ENCODE measurements at regions not wholly inside any gene's neighbourhood (a gene's known extent, or its start where the extent isn't known, plus 50 kb on each side); places are given as distances from the start of the nearest gene placed in this dataset.

DNA sequence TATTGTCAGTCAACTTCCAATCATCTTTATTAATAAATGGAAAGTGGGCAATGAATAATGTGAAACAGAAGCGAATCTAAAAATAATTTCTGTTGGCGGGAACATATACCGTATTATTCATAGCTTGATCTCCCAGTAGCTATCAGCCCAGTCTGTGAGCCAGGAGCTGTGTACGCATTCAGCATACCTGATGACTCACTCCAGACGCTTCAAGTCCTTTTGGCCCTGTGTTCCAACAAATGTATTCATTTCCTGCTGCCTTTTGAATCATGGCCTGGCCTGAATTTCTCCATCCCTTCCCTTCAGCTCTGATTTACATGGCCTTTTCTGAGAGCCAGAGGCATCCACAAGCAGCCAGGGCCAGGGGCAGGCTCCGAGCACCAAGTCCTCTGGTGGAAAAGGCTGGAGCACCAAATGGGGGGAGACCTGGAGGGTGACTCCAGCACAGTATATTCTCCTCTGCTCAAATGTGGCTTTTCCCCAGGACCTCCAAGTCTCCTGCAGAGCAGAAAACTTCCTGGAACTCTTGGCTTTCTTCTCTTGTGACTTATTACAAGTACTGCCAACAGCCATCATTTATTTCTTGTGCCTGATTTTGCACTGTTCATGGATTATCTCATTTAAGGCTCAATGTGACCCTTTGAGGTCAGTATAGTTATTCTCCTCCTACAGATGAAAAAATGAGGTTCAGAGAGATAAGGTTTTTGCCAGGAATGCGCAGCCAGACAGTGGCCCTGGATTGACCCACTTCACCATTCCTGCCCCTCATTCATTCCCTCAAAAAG lies 108.7 kb downstream of the EN1 start:
- peak in 1 of 2 donors; percentile 98 for DNase-seq (ENCODE audit: low read depth in 1 of 2, low spot score in 1 of 2)
- Histone ChIP-seq H3K27me3 (no peaks in the 10 kb centered on the region), H3K27ac (no peak overlapping the region), H3K4me1 (ENCODE audit: low read depth) (no peaks in the 10 kb centered on the region), H3K4me3 (no peak overlapping the region), H3K9me3 (ENCODE audit: low read depth) (no peaks in the 10 kb centered on the region), H3K36me3 (no peaks in the 10 kb centered on the region)
- TF ChIP-seq, protein P1, sequence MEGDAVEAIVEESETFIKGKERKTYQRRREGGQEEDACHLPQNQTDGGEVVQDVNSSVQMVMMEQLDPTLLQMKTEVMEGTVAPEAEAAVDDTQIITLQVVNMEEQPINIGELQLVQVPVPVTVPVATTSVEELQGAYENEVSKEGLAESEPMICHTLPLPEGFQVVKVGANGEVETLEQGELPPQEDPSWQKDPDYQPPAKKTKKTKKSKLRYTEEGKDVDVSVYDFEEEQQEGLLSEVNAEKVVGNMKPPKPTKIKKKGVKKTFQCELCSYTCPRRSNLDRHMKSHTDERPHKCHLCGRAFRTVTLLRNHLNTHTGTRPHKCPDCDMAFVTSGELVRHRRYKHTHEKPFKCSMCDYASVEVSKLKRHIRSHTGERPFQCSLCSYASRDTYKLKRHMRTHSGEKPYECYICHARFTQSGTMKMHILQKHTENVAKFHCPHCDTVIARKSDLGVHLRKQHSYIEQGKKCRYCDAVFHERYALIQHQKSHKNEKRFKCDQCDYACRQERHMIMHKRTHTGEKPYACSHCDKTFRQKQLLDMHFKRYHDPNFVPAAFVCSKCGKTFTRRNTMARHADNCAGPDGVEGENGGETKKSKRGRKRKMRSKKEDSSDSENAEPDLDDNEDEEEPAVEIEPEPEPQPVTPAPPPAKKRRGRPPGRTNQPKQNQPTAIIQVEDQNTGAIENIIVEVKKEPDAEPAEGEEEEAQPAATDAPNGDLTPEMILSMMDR (IDR thresholded peaks at IDR 0.05; ENCODE audit: low read depth, low read length), result no peak

DNA sequence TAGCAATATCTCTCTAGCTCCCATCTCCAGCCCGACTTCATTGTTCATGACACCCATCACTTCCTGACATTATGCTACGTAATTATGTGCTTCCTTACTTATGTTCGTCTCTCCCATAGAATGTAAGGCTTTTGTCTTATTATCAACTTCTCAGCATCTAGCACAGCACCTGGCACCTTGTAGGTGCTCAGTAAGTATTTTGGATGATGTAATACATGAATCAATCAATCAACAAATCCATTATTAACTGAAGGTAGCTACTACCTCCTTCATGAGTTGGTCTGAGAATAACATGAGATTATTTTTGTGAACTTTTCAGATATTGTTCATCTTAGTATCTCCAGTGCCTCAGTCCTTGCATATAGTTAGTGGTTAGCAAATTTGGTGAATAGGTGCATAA lies 109.3 kb downstream of the EN1 start:
- H3K27me3 ChIP-seq, result no peaks in the 10 kb centered on the region
- no peak for DNase-seq (ENCODE audit: low read depth in 1 of 2, low spot score in 1 of 2)
- H3K36me3 ChIP-seq, result no peaks in the 10 kb centered on the region
- TF ChIP-seq, protein P1 (IDR thresholded peaks at IDR 0.05; ENCODE audit: low read depth, low read length), result no peak
- H3K4me3 ChIP-seq, result no peak overlapping the region
- no peaks in the 10 kb centered on the region for H3K4me1 ChIP-seq (ENCODE audit: low read depth)
- H3K9me3 ChIP-seq (ENCODE audit: low read depth), result no peaks in the 10 kb centered on the region
- H3K27ac ChIP-seq, result no peak overlapping the region

DNA sequence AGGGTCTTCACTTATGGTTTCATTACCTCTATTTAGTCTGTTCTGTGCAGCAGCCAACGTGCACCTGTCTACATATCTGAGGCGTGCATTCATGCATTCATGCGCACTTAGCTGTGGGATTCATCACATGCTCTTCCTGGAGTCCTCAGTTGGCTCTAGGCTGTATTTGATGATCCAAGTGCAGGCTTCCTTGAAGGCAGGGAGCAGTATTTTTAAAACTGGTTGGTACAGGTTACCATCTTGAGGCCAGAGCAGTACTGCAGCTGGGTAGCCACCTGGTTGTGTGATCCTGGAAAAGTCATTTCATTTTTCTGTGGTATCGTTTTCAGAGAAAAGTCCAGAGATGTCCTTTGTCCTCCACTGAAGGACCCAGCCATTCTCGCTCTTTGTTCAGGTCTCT lies 109.8 kb downstream of the EN1 start:
- Histone ChIP-seq H3K9me3 (ENCODE audit: low read depth) (no peaks in the 10 kb centered on the region), H3K4me1 (ENCODE audit: low read depth) (no peaks in the 10 kb centered on the region), H3K27ac (no peak overlapping the region), H3K27me3 (no peaks in the 10 kb centered on the region), H3K4me3 (no peak overlapping the region), H3K36me3 (no peaks in the 10 kb centered on the region)
- DNase-seq (ENCODE audit: low read depth in 1 of 2, low spot score in 1 of 2), result no peak
- TF ChIP-seq, protein P1 (IDR thresholded peaks at IDR 0.05; ENCODE audit: low read depth, low read length), result no peak

DNA sequence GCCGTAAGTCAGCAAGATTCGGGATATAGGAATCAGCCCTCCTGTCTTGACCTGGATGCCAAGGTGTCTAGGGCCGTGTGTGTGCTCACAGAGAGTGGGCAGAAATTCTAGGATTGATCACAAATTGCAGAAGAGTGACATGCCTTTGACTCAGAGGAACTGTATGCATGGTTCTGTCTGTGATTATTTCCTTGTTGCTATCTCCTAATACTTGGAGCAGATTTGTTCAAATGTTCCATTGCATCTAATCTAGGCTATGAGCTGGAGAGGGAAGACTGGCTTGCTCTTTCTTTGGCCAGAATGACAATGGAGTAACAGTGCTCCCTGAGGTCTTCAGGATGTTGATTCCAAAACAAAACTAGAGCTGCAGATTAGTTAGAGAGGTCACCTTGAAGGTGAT lies 115.0 kb downstream of the EN1 start:
- no peaks in the 10 kb centered on the region for H3K27me3 ChIP-seq
- TF ChIP-seq, protein P1 (IDR thresholded peaks at IDR 0.05; ENCODE audit: low read depth, low read length), result no peak
- no peaks in the 10 kb centered on the region for H3K9me3 ChIP-seq (ENCODE audit: low read depth)
- H3K36me3 ChIP-seq, result no peaks in the 10 kb centered on the region
- DNase-seq (ENCODE audit: low read depth in 1 of 2, low spot score in 1 of 2), result no peak
- H3K27ac ChIP-seq, result no peak overlapping the region
- H3K4me1 ChIP-seq (ENCODE audit: low read depth), result no peaks in the 10 kb centered on the region
- no peak overlapping the region for H3K4me3 ChIP-seq

DNA sequence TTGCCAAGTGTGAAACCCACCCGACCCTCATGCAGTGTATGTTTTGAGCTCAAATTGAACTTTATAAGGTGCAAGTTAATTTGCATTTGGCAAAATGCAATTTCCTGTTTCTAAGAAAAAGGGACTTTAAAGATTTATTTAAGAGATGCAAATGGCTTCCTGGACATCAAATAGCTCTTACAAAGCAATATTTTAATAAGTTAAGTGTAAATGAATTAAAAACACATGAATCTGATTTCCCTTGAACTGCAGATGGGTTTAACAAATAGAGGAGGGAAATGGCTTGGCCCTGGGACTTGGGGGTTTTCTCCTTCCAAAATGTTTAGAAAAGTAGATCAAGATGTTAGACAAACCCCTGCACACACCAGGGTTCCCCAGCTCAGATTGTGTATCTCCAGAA lies 116.0 kb downstream of the EN1 start:
- no peak overlapping the region for H3K27ac ChIP-seq
- no peaks in the 10 kb centered on the region for H3K27me3 ChIP-seq
- DNase-seq (ENCODE audit: low read depth in 1 of 2, low spot score in 1 of 2), result no peak
- TF ChIP-seq, protein P1 (IDR thresholded peaks at IDR 0.05; ENCODE audit: low read depth, low read length), result no peak
- H3K36me3 ChIP-seq, result no peaks in the 10 kb centered on the region
- no peak overlapping the region for H3K4me3 ChIP-seq
- H3K4me1 ChIP-seq (ENCODE audit: low read depth), result no peaks in the 10 kb centered on the region
- H3K9me3 ChIP-seq (ENCODE audit: low read depth), result no peaks in the 10 kb centered on the region
